SK-N-MC (cell line): ENCODE measurements at regions not wholly inside any gene's neighbourhood (a gene's known extent, or its start where the extent isn't known, plus 50 kb on each side); places are given as distances from the start of the nearest gene placed in this dataset.

ENCODE experiments used
- EZH2 ChIP-seq: fragments of 200-600 bp; sonication (generic); IDR thresholded peaks from one replicate; pipeline ENCODE4 v1.6.1; 2017; ENCODE audit warnings: antibody characterized with exemption
- FOXP2 ChIP-seq: optimal IDR thresholded peaks from 2 replicates; pipeline ENCODE3; 2011; ENCODE audit warnings: mild to moderate bottlenecking, moderate library complexity; ENCODE audit not compliant: insufficient read depth; ENCODE audit errors: extremely low read length, control extremely low read depth
- POLR2AphosphoS5 ChIP-seq: IDR thresholded peaks from 2 replicates; pipeline ENCODE4 v1.6.1; 2012; ENCODE audit warnings: mild to moderate bottlenecking, low read depth, low read length, borderline replicate concordance

- TF ChIP-seq POLR2AphosphoS5: no peak
- no peak for TF ChIP-seq EZH2
- TF ChIP-seq FOXP2: no peak
Measured at GRCh38 chr1:118786454-118787155, 201.5 kb downstream of the TBX15 start.
